Activated CD4-positive, alpha-beta T cell treated with anti-CD3 and anti-CD28 coated beads, Interleukin-2, Interleukin-6, amounts not matched to agents 100 ng/mL and 50 ng/mL, durations not matched to agents 16 hours and 8 hours (primary cell): ENCODE measurements at regions not wholly inside any gene's neighbourhood (a gene's known extent, or its start where the extent isn't known, plus 50 kb on each side); places are given as distances from the start of the nearest gene placed in this dataset.
A peak's percentile ranks its signal among the peaks of the same experiment; 100 is the strongest.

Experiments used
- DNase-seq: peaks from one replicate; pipeline ENCODE4 v3.0.0-alpha.2; 2020

- DNase-seq: no peak
Observed at GRCh38 chr5:68957591-68957990, 136.2 kb upstream of the SLC30A5 start.

GRCh38 chr5:68958428-68958827, 135.4 kb upstream of the SLC30A5 start:
- no peak for DNase-seq

GRCh38 chr5:68960456-68960855, 133.4 kb upstream of the SLC30A5 start:
- no peak for DNase-seq

- no peak for DNase-seq
Observed at GRCh38 chr5:68960961-68961360, 132.9 kb upstream of the SLC30A5 start.

- no peak for DNase-seq
Observed at GRCh38 chr5:68961762-68962161, 132.1 kb upstream of the SLC30A5 start.

- DNase-seq: peak; percentile 23
Observed at GRCh38 chr5:68962757-68963484, 130.9 kb upstream of the SLC30A5 start.

- DNase-seq: no peak
Observed at GRCh38 chr5:68964679-68965078, 129.1 kb upstream of the SLC30A5 start.

GRCh38 chr5:68965926-68966325, 127.9 kb upstream of the SLC30A5 start:
- DNase-seq: no peak

- DNase-seq: no peak
Observed at GRCh38 chr5:68966596-68966995, 127.2 kb upstream of the SLC30A5 start.

- DNase-seq: no peak
Observed at GRCh38 chr5:68968429-68968828, 125.4 kb upstream of the SLC30A5 start.

GRCh38 chr5:68970617-68971016, 123.2 kb upstream of the SLC30A5 start:
- DNase-seq: no peak

GRCh38 chr5:68973696-68974095, 120.1 kb upstream of the SLC30A5 start:
- DNase-seq: no peak

GRCh38 chr5:68983043-68983442, 110.8 kb upstream of the SLC30A5 start:
- DNase-seq: no peak

GRCh38 chr5:68983959-68984358, 109.9 kb upstream of the SLC30A5 start:
- no peak for DNase-seq

GRCh38 chr5:68991279-68992084, 102.3 kb upstream of the SLC30A5 start:
- no peak for DNase-seq

GRCh38 chr5:68994645-68995044, 99.2 kb upstream of the SLC30A5 start:
- peak; percentile 61 for DNase-seq

- DNase-seq: peak; percentile 6
Observed at GRCh38 chr5:68995845-68996545, 97.8 kb upstream of the SLC30A5 start.

GRCh38 chr5:68999181-68999580, 94.6 kb upstream of the SLC30A5 start:
- no peak for DNase-seq

- no peak for DNase-seq
Observed at GRCh38 chr5:69000216-69000919, 93.4 kb upstream of the SLC30A5 start.

GRCh38 chr5:69000949-69001348, 92.9 kb upstream of the SLC30A5 start:
- no peak for DNase-seq

GRCh38 chr5:69001627-69002026, 92.2 kb upstream of the SLC30A5 start:
- DNase-seq: no peak

- DNase-seq: no peak
Observed at GRCh38 chr5:69004127-69004526, 89.7 kb upstream of the SLC30A5 start.

- DNase-seq: no peak
Observed at GRCh38 chr5:69004676-69005075, 89.1 kb upstream of the SLC30A5 start.
